ENCODE measurements at regions not wholly inside any gene's neighbourhood (a gene's known extent, or its start where the extent isn't known, plus 50 kb on each side); places are given as distances from the start of the nearest gene placed in this dataset.

DNA sequence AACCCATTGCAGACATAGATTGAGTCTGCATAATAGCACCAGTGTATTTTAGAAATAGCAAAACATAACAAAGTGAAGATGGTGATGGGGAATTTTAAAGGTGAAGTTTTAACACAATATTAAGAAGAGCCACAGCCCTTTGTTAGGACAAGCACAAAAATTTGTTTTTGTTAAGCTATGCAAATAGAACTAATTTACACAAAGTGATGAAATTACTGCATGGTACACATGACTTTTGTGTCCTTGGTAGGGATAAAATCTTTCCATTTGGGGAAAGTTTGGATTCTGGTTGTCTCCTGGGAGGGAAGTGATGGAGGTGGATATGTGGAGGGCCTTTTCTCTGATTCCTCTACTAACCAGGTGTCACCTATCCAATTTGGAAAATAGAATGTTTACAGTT is 50.4 kb upstream of the MTNR1B start (continued):
- TF ChIP-seq, protein P1, sequence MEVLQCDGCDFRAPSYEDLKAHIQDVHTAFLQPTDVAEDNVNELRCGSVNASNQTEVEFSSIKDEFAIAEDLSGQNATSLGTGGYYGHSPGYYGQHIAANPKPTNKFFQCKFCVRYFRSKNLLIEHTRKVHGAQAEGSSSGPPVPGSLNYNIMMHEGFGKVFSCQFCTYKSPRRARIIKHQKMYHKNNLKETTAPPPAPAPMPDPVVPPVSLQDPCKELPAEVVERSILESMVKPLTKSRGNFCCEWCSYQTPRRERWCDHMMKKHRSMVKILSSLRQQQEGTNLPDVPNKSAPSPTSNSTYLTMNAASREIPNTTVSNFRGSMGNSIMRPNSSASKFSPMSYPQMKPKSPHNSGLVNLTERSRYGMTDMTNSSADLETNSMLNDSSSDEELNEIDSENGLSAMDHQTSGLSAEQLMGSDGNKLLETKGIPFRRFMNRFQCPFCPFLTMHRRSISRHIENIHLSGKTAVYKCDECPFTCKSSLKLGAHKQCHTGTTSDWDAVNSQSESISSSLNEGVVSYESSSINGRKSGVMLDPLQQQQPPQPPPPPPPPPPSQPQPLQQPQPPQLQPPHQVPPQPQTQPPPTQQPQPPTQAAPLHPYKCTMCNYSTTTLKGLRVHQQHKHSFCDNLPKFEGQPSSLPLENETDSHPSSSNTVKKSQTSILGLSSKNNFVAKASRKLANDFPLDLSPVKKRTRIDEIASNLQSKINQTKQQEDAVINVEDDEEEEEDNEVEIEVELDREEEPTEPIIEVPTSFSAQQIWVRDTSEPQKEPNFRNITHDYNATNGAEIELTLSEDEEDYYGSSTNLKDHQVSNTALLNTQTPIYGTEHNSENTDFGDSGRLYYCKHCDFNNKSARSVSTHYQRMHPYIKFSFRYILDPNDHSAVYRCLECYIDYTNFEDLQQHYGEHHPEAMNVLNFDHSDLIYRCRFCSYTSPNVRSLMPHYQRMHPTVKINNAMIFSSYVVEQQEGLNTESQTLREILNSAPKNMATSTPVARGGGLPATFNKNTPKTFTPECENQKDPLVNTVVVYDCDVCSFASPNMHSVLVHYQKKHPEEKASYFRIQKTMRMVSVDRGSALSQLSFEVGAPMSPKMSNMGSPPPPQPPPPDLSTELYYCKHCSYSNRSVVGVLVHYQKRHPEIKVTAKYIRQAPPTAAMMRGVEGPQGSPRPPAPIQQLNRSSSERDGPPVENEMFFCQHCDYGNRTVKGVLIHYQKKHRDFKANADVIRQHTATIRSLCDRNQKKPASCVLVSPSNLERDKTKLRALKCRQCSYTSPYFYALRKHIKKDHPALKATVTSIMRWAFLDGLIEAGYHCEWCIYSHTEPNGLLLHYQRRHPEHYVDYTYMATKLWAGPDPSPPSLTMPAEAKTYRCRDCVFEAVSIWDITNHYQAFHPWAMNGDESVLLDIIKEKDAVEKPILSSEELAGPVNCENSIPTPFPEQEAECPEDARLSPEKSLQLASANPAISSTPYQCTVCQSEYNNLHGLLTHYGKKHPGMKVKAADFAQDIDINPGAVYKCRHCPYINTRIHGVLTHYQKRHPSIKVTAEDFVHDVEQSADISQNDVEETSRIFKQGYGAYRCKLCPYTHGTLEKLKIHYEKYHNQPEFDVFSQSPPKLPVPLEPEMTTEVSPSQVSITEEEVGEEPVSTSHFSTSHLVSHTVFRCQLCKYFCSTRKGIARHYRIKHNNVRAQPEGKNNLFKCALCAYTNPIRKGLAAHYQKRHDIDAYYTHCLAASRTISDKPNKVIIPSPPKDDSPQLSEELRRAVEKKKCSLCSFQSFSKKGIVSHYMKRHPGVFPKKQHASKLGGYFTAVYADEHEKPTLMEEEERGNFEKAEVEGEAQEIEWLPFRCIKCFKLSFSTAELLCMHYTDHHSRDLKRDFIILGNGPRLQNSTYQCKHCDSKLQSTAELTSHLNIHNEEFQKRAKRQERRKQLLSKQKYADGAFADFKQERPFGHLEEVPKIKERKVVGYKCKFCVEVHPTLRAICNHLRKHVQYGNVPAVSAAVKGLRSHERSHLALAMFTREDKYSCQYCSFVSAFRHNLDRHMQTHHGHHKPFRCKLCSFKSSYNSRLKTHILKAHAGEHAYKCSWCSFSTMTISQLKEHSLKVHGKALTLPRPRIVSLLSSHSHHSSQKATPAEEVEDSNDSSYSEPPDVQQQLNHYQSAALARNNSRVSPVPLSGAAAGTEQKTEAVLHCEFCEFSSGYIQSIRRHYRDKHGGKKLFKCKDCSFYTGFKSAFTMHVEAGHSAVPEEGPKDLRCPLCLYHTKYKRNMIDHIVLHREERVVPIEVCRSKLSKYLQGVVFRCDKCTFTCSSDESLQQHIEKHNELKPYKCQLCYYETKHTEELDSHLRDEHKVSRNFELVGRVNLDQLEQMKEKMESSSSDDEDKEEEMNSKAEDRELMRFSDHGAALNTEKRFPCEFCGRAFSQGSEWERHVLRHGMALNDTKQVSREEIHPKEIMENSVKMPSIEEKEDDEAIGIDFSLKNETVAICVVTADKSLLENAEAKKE (CRISPR knock-in tag; IDR thresholded peaks at IDR 0.05): no peak
- no peak for TF ChIP-seq EZH2 (IDR thresholded peaks at IDR 0.05; ENCODE audit: low read depth, unreplicated experiment)

All from GM23338 (cell line).